ENCODE measurements at regions not wholly inside any gene's neighbourhood (a gene's known extent, or its start where the extent isn't known, plus 50 kb on each side); places are given as distances from the start of the nearest gene placed in this dataset.

DNA sequence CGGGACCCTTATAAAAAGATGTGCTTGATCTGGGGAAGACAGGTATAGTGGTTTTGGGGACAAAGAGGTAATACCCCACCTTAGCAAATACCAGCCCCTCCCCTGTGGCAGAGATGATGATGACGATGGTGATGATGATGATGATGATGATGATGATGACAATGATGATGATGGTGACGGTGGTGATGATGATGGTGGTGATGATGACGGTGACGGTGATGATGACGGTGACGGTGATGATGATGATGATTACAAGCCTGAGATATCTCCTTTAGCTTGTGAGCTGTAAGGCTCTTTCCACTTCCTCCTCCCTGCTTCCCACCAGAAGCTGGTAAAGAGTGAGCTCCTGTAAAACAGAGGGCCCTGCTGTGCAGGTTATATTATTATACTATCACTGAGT is 89.5 kb upstream of the TMEM45B start:
- peaks cover 5% of the 10 kb centered on the region for H3K27me3 Mint-ChIP-seq (ENCODE audit: insufficient read depth, unreplicated experiment)
- H3K27ac Mint-ChIP-seq (ENCODE audit: low read depth, unreplicated experiment): no peak overlapping the region
- TF ChIP-seq, protein P1, sequence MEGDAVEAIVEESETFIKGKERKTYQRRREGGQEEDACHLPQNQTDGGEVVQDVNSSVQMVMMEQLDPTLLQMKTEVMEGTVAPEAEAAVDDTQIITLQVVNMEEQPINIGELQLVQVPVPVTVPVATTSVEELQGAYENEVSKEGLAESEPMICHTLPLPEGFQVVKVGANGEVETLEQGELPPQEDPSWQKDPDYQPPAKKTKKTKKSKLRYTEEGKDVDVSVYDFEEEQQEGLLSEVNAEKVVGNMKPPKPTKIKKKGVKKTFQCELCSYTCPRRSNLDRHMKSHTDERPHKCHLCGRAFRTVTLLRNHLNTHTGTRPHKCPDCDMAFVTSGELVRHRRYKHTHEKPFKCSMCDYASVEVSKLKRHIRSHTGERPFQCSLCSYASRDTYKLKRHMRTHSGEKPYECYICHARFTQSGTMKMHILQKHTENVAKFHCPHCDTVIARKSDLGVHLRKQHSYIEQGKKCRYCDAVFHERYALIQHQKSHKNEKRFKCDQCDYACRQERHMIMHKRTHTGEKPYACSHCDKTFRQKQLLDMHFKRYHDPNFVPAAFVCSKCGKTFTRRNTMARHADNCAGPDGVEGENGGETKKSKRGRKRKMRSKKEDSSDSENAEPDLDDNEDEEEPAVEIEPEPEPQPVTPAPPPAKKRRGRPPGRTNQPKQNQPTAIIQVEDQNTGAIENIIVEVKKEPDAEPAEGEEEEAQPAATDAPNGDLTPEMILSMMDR (IDR thresholded peaks at IDR 0.05; ENCODE audit: unreplicated experiment): no peak
- BruUV-seq (replicated peaks): no TSS peak
- no peak for DNase-seq (ENCODE audit: unreplicated experiment)
- H3K4me1 Mint-ChIP-seq (ENCODE audit: insufficient read depth, unreplicated experiment): peaks cover 41% of the 10 kb centered on the region
- intact Hi-C loops (cut with micrococcal nuclease): no loop called here
- ChIA-PET POLR2A (no interaction called here), CTCF (interaction anchor here (0.6 to 4.1 kb wide), 4 partner anchors 25 to 1143 kb away, joined by 3 to 16 read pairs (median 3); no protein-coding TSS in a partner anchor)
- no peak overlapping the region for H3K4me3 Mint-ChIP-seq (ENCODE audit: unreplicated experiment)
- H3K9me3 Mint-ChIP-seq (ENCODE audit: unreplicated experiment): no peaks in the 10 kb centered on the region
- H3K36me3 Mint-ChIP-seq (ENCODE audit: insufficient read depth, unreplicated experiment): no peaks in the 10 kb centered on the region

DNA sequence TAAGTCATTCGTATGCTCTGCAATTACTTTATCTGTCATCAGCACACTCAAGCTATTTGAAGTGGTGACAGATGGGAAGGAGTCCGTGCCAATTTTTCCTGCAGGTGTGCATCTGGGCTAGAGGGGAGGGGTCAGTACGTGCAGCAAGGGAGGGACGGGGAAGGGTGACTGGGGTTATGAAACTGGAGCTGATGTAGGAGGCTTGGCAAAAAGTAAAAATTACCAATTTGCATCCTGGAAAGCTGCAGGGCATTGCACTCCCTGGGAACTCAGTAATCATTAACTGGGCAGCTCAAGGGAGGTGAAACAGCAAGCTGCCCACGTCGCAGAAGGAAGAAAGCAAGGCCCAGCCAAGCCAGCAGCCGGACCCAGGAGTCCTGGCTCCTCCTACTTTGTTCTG is 87.1 kb upstream of the TMEM45B start:
- BruUV-seq (replicated peaks): no TSS peak
- DNase-seq (ENCODE audit: unreplicated experiment): peak; percentile 55

DNA sequence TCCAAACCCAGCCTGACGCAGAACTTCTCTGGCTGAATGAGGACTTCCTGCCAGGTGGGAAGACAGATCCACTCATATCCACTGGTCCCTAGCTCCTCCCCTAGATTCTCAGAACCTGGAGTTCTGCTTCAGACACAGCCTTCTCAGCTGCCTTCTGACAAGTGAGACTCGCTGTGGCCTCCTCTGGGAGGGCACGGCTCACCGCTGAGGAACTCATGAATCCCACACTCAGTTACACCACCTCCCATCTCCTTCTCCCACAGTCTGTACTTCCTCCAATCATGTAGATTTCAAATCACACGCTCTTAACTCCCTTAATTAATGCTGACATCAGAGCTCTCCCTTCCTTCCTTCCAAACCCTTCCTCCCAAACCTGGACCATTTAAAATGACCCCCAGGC is 86.4 kb upstream of the TMEM45B start:
- Mint-ChIP-seq H3K9me3 (ENCODE audit: unreplicated experiment) (no peaks in the 10 kb centered on the region), H3K4me3 (ENCODE audit: unreplicated experiment) (no peak overlapping the region), H3K4me1 (ENCODE audit: insufficient read depth, unreplicated experiment) (peaks cover 50% of the 10 kb centered on the region), H3K36me3 (ENCODE audit: insufficient read depth, unreplicated experiment) (no peaks in the 10 kb centered on the region), H3K27me3 (ENCODE audit: insufficient read depth, unreplicated experiment) (peaks cover 11% of the 10 kb centered on the region), H3K27ac (ENCODE audit: low read depth, unreplicated experiment) (no peak overlapping the region)
- TF ChIP-seq, protein P1 (IDR thresholded peaks at IDR 0.05; ENCODE audit: unreplicated experiment): no peak
- intact Hi-C loops (cut with micrococcal nuclease): no loop called here
- CTCF ChIA-PET: interaction anchor here (0.7 to 4.1 kb wide), 5 partner anchors 19 to 397 kb away, joined by 3 to 16 read pairs (median 4); no protein-coding TSS in a partner anchor
- no TSS peak for BruUV-seq (replicated peaks)
- POLR2A ChIA-PET: interaction anchor here (0.6 to 2.7 kb wide), 7 partner anchors 18 to 364 kb away, joined by 3 to 12 read pairs (median 3); no protein-coding TSS in a partner anchor
- DNase-seq (ENCODE audit: unreplicated experiment): no peak

More for the DNA sequence above, 87.1 kb upstream of the TMEM45B start:
- Mint-ChIP-seq H3K36me3 (ENCODE audit: insufficient read depth, unreplicated experiment) (no peaks in the 10 kb centered on the region), H3K4me3 (ENCODE audit: unreplicated experiment) (no peak overlapping the region), H3K27me3 (ENCODE audit: insufficient read depth, unreplicated experiment) (peaks cover 5% of the 10 kb centered on the region), H3K9me3 (ENCODE audit: unreplicated experiment) (no peaks in the 10 kb centered on the region), H3K27ac (ENCODE audit: low read depth, unreplicated experiment) (no peak overlapping the region), H3K4me1 (ENCODE audit: insufficient read depth, unreplicated experiment) (peaks cover 54% of the 10 kb centered on the region)
- ChIA-PET POLR2A (interaction anchor here (0.6 to 2.7 kb wide), 8 partner anchors 17 to 363 kb away, joined by 3 to 12 read pairs (median 3); no protein-coding TSS in a partner anchor), CTCF (interaction anchor here (0.7 to 4.1 kb wide), 6 partner anchors 19 to 397 kb away, joined by 3 to 16 read pairs (median 4); no protein-coding TSS in a partner anchor)
- intact Hi-C loops (cut with micrococcal nuclease): no loop called here
- TF ChIP-seq, protein P1 (IDR thresholded peaks at IDR 0.05; ENCODE audit: unreplicated experiment): no peak

DNA sequence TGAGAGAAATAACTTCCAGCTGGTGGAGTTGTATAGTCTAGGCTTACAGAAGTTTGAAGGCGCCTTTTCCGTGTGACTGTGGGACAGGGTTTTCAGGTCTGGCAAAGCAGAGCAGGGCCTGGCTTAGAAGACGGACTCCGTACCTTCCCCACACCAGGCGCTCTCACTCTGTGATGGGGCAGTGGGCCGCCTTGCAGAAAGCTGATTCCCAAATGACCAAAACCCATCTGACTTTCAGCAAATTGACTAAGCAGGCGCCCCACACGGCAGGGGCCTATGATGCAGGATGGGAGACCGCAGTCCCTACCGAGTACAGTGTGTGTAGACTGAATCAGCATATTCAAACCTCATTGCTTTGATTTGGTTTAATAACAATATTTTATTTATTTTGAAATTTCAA is 85.8 kb upstream of the TMEM45B start:
- Mint-ChIP-seq H3K27ac (ENCODE audit: low read depth, unreplicated experiment) (no peak overlapping the region), H3K9me3 (ENCODE audit: unreplicated experiment) (no peaks in the 10 kb centered on the region), H3K4me3 (ENCODE audit: unreplicated experiment) (no peak overlapping the region), H3K36me3 (ENCODE audit: insufficient read depth, unreplicated experiment) (no peaks in the 10 kb centered on the region), H3K27me3 (ENCODE audit: insufficient read depth, unreplicated experiment) (peaks cover 13% of the 10 kb centered on the region), H3K4me1 (ENCODE audit: insufficient read depth, unreplicated experiment) (peaks cover 44% of the 10 kb centered on the region)
- DNase-seq (ENCODE audit: unreplicated experiment): no peak
- ChIA-PET CTCF (interaction anchor here (0.8 to 4.1 kb wide), 4 partner anchors 21 to 398 kb away, joined by 3 to 16 read pairs (median 4); no protein-coding TSS in a partner anchor), POLR2A (interaction anchor here (1.3 kb wide), 1 partner anchor 90 kb away, joined by 3 read pairs; no protein-coding TSS in a partner anchor)
- TF ChIP-seq, protein P1 (IDR thresholded peaks at IDR 0.05; ENCODE audit: unreplicated experiment): no peak
- intact Hi-C loops (cut with micrococcal nuclease): no loop called here
- no TSS peak for BruUV-seq (replicated peaks)

Data from MCF 10A (cell line).